Caco-2 (cell line): ENCODE measurements at regions not wholly inside any gene's neighbourhood (a gene's known extent, or its start where the extent isn't known, plus 50 kb on each side); places are given as distances from the start of the nearest gene placed in this dataset.

Source experiments
- BruUV-seq: library from RNA; stranded (reverse); fragments of 400-500 nt; replicated peaks from 2 replicates; lab custom pipeline; 2021; lab: Mats Ljungman, UMichigan
- CTCF ChIA-PET: fragments of 300-600 bp; sonication (Branson Sonifier 250); formaldehyde crosslinking; loops from one replicate; lab custom pipeline; 2022; ENCODE audit warnings: antibody characterized with exemption; lab: Charles Lee
- POLR2A ChIA-PET: fragments of 300-600 bp; sonication (Branson Sonifier 250); formaldehyde crosslinking; loops from one replicate; lab custom pipeline; 2022; ENCODE audit warnings: antibody characterized with exemption; lab: Charles Lee
- DNase-seq, 2 experiments: peaks; one replicate each; pipeline versions ENCODE4 v3.0.0 to v3.0.0-alpha.2; 2020 to 2022
- H3K27me3 ChIP-seq: replicated peaks from 2 replicates; pipeline ENCODE4 v1.6.0; 2011; ENCODE audit warnings: low read length; ENCODE audit not compliant: control insufficient read depth, insufficient read depth
- H3K36me3 ChIP-seq: 2 replicates; pipeline ENCODE4 v1.5.1; 2011; ENCODE audit warnings: low read length; ENCODE audit not compliant: control insufficient read depth, insufficient read depth
- H3K4me1 ChIP-seq: fragments of 250-450 bp; sonication (Bioruptor Pico); 2 replicates; pipeline ENCODE4 v1.5.1; 2020; ENCODE audit warnings: mild to moderate bottlenecking
- H3K4me3 ChIP-seq: 2 replicates; pipeline ENCODE4 v1.5.1; 2011; ENCODE audit warnings: low read depth, mild to moderate bottlenecking, control low read depth, low read length
- H3K9me3 ChIP-seq: fragments of 250-450 bp; sonication (Bioruptor Pico); 2 replicates; pipeline ENCODE4 v1.5.1; 2020; ENCODE audit warnings: mild to moderate bottlenecking, moderate library complexity
- H3K27ac Mint-ChIP-seq: one replicate; pipeline ENCODE4 v1.8.0; 2022; ENCODE audit warnings: mixed read lengths; ENCODE audit not compliant: unreplicated experiment
- H3K27me3 Mint-ChIP-seq: one replicate; pipeline ENCODE4 v1.8.0; 2022; ENCODE audit warnings: mixed read lengths; ENCODE audit not compliant: insufficient read depth, unreplicated experiment
- H3K36me3 Mint-ChIP-seq: one replicate; pipeline ENCODE4 v1.8.0; 2022; ENCODE audit warnings: mild to moderate bottlenecking, mixed read lengths; ENCODE audit not compliant: insufficient read depth, unreplicated experiment
- H3K4me1 Mint-ChIP-seq: one replicate; pipeline ENCODE4 v1.8.0; 2022; ENCODE audit warnings: low read depth, mixed read lengths; ENCODE audit not compliant: unreplicated experiment
- H3K4me3 Mint-ChIP-seq: one replicate; pipeline ENCODE4 v1.8.0; 2022; ENCODE audit warnings: mild to moderate bottlenecking, moderate library complexity, mixed read lengths; ENCODE audit not compliant: unreplicated experiment
- H3K9me3 Mint-ChIP-seq: one replicate; pipeline ENCODE4 v1.8.0; 2022; ENCODE audit warnings: mixed read lengths; ENCODE audit not compliant: unreplicated experiment
- CTCF ChIP-seq, 2 experiments: fragments of 200-600 bp in 1 of 2; IDR thresholded peaks; 1 replicate in 1 of 2; 2 replicates in 1 of 2; pipeline versions ENCODE4 v1.5.1 to v1.8.0; 2011 to 2022; ENCODE audit warnings: antibody characterized with exemption in 1 of 2, control low read depth in 1 of 2, inconsistent platforms in 1 of 2, low read depth in 1 of 2, low read length in 1 of 2, mild to moderate bottlenecking in 1 of 2, moderate library complexity in 1 of 2; ENCODE audit not compliant: insufficient read depth in 1 of 2, severe bottlenecking in 1 of 2, unreplicated experiment in 1 of 2
- intact Hi-C: fragments of 100-400 bp; cut with micrococcal nuclease; formaldehyde crosslinking; loops from one replicate; pipeline ENCODE4 v1.10.0; 2022; ENCODE audit not compliant: unreplicated experiment

GRCh38 chr12:76962099-76962498 is 83.3 kb upstream of the CSRP2 start:
- intact Hi-C loops: no loop called here
- no peak for TF ChIP-seq CTCF (IDR thresholded peaks at IDR 0.05; ENCODE audit: insufficient read depth in 1 of 2, low read depth in 1 of 2, low read length in 1 of 2, severe bottlenecking in 1 of 2, unreplicated experiment in 1 of 2)
- BruUV-seq: no TSS peak
- Mint-ChIP-seq H3K4me1 (no peaks in the 10 kb centered on the region), H3K27me3 (peaks cover 7% of the 10 kb centered on the region), H3K36me3 (no peaks in the 10 kb centered on the region), H3K9me3 (no peaks in the 10 kb centered on the region), H3K4me3 (no peak overlapping the region), H3K27ac (no peak overlapping the region)
- CTCF ChIA-PET: no interaction called here
- no peaks in the 10 kb centered on the region for H3K36me3 ChIP-seq
- no peak overlapping the region for H3K4me3 ChIP-seq
- POLR2A ChIA-PET: no interaction called here
- no peaks in the 10 kb centered on the region; the same call in 1 of the 2 replicates for H3K27me3 ChIP-seq
- no peaks in the 10 kb centered on the region for H3K4me1 ChIP-seq
- DNase-seq: no peak
- no peaks in the 10 kb centered on the region for H3K9me3 ChIP-seq

- ChIA-PET CTCF (no interaction called here), POLR2A (no interaction called here)
- Histone ChIP-seq H3K9me3 (no peaks in the 10 kb centered on the region), H3K4me3 (no peak overlapping the region), H3K27me3 (no peaks in the 10 kb centered on the region), H3K36me3 (no peaks in the 10 kb centered on the region), H3K4me1 (no peaks in the 10 kb centered on the region)
- H3K4me3 Mint-ChIP-seq: no peak overlapping the region
- no peaks in the 10 kb centered on the region for H3K9me3 Mint-ChIP-seq
- peaks cover 8% of the 10 kb centered on the region for H3K27me3 Mint-ChIP-seq
- BruUV-seq: no TSS peak
- TF ChIP-seq CTCF (IDR thresholded peaks at IDR 0.05; ENCODE audit: insufficient read depth in 1 of 2, low read depth in 1 of 2, low read length in 1 of 2, severe bottlenecking in 1 of 2, unreplicated experiment in 1 of 2): no peak
- H3K4me1 Mint-ChIP-seq: no peaks in the 10 kb centered on the region
- H3K36me3 Mint-ChIP-seq: no peaks in the 10 kb centered on the region
- intact Hi-C loops: loop anchor here (10.0 kb wide), 1 partner anchor 728 kb away; no protein-coding TSS in a partner anchor
- DNase-seq: no peak
- no peak overlapping the region for H3K27ac Mint-ChIP-seq
Measured at GRCh38 chr12:76957301-76957700, 78.5 kb upstream of the CSRP2 start.

GRCh38 chr12:76952995-76953394 is 74.2 kb upstream of the CSRP2 start:
- peaks cover 16% of the 10 kb centered on the region for H3K27me3 Mint-ChIP-seq
- no peaks in the 10 kb centered on the region for H3K9me3 Mint-ChIP-seq
- BruUV-seq: no TSS peak
- CTCF ChIA-PET: interaction anchor here (0.6 to 2.2 kb wide), 2 partner anchors 30 to 58 kb away, joined by 3 to 12 read pairs; no protein-coding TSS in a partner anchor
- H3K36me3 Mint-ChIP-seq: no peaks in the 10 kb centered on the region
- Histone ChIP-seq H3K4me3 (no peak overlapping the region), H3K4me1 (no peaks in the 10 kb centered on the region), H3K36me3 (no peaks in the 10 kb centered on the region), H3K27me3 (no peaks in the 10 kb centered on the region), H3K9me3 (no peaks in the 10 kb centered on the region)
- POLR2A ChIA-PET: no interaction called here
- H3K4me1 Mint-ChIP-seq: no peaks in the 10 kb centered on the region
- no peak overlapping the region for H3K4me3 Mint-ChIP-seq
- TF ChIP-seq CTCF (IDR thresholded peaks at IDR 0.05; ENCODE audit: insufficient read depth in 1 of 2, low read depth in 1 of 2, low read length in 1 of 2, severe bottlenecking in 1 of 2, unreplicated experiment in 1 of 2): peak in 1 of 2 experiments; percentile 33
- intact Hi-C loops: loop anchor here (1.0 to 10.0 kb wide), 2 partner anchors 58 to 732 kb away; no protein-coding TSS in a partner anchor
- peak in 1 of 2 experiments; percentile 40 for DNase-seq
- no peak overlapping the region for H3K27ac Mint-ChIP-seq
